Body of pancreas (tissue), 4 donors: ENCODE measurements at regions not wholly inside any gene's neighbourhood (a gene's known extent, or its start where the extent isn't known, plus 50 kb on each side); places are given as distances from the start of the nearest gene placed in this dataset.

Source experiments
- ATAC-seq: fragments of 150-250 bp; one replicate; pipeline ENCODE4 v1.9.1; 2016
- DNase-seq, 4 donors: peaks; one replicate each; pipeline ENCODE4 v3.0.0-alpha.2; 2019
- H3K27ac ChIP-seq, 4 donors: fragments of 200-600 bp; sonication (generic); 1 replicate in 3 of 4; 2 replicates in 1 of 4; pipeline versions ENCODE4 v1.5.1 to v1.6.1; 2016 to 2019; ENCODE audit warnings: mild to moderate bottlenecking in 1 of 4, mixed read lengths in 1 of 4, moderate library complexity in 1 of 4
- H3K27me3 ChIP-seq, 2 donors: fragments of 200-600 bp; sonication (generic); one replicate each; pipeline ENCODE4 v1.6.0; 2016; ENCODE audit warnings: mild to moderate bottlenecking in 1 of 2
- H3K36me3 ChIP-seq, 2 donors: fragments of 200-600 bp; sonication (generic); replicated peaks in 1 of 2; 2 replicates each; pipeline ENCODE4 v1.5.1; 2016; ENCODE audit warnings: low read depth in 2 of 2; ENCODE audit not compliant: insufficient read depth in 1 of 2
- H3K4me1 ChIP-seq: fragments of 200-600 bp; sonication (generic); one replicate; pipeline ENCODE4 v1.6.0; 2016
- H3K4me3 ChIP-seq, 2 donors: fragments of 200-600 bp; sonication (generic); 1 replicate in 1 of 2; 2 replicates in 1 of 2; pipeline ENCODE4 v1.5.1; 2016 to 2019
- H3K9me3 ChIP-seq, 3 donors: fragments of 200-600 bp; sonication (generic); 1 replicate in 2 of 3; 2 replicates in 1 of 3; pipeline ENCODE4 v1.5.1; 2016
- CTCF ChIP-seq, 7 experiments: fragments of 450-650 bp in 4 of 7; fragments of 200-600 bp in 3 of 7; sonication (generic) in 3 of 7; IDR thresholded peaks; one replicate each; pipeline ENCODE4 v1.5.1; 2016 to 2019; ENCODE audit warnings: antibody characterized with exemption in 7 of 7
- POLR2A ChIP-seq, 3 donors: fragments of 450-650 bp; IDR thresholded peaks; one replicate each; pipeline ENCODE4 v1.6.1; 2016; ENCODE audit warnings: antibody characterized with exemption in 3 of 3, mild to moderate bottlenecking in 2 of 3
- WGBS, 2 donors: methylation state at CpG; one replicate each; pipeline ENCODE4 v1.1.5; 2017; 5-methylcytosine and 5-hydroxymethylcytosine counted together
- intact Hi-C: fragments of 100-400 bp; cut with DNase I; formaldehyde crosslinking; loops from one replicate; pipeline ENCODE4 v1.15.1; 2023

- no peak overlapping the region for H3K4me3 ChIP-seq
- H3K27me3 ChIP-seq: no peaks in the 10 kb centered on the region
- WGBS, 2 donors: 88 to 89% methylated on average over 2 of the region's 2 CpGs
- no peaks in the 10 kb centered on the region for H3K9me3 ChIP-seq
- no peak overlapping the region for H3K27ac ChIP-seq
- TF ChIP-seq POLR2A (IDR thresholded peaks at IDR 0.05) (no peak), CTCF (IDR thresholded peaks at IDR 0.05) (no peak)
- DNase-seq: no peak
- intact Hi-C loops: no loop called here
- H3K36me3 ChIP-seq: no peaks in the 10 kb centered on the region
- no peak for ATAC-seq
- no peaks in the 10 kb centered on the region for H3K4me1 ChIP-seq
These were observed 133.1 kb upstream of the RIPOR2 start for GRCh38 chr6:25068866-25069265.

DNA sequence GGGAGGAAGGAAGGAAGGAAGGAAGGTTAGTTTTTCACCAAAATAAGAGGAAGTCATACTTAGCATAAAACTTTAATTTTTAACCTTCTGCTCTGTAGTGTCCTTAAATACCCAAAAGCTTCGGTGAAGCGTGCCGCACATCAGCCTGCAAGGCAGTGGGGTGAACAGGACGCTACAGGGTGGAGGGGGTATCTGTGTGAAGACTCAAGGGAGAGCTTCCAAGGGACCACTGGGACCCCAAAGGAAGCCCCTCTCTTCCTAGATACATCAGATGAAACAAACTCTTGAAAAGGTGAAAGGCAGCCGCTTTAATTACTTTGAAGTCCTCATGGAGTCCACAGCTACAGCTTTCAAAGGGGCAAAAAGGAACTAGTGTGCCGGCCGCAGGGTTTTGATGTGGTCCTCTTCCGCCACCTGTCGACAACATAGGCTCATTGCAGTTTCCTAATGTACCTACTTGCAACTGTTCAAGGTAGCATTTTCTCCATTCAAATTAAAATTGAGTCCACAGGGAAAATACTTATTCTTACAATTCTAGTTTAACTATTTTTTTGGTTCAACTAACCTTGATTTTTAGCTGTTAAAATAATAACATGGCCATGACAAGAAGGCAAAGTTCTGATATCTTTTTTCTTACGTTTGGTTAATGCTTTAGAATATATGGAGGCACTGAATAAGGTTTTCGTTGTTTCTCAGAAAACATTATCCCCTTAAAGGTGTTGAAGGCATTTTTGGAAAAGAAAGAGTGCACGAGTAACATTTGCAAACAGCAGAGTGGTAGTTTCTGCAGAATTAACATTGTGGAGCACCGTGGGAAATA, 135.0 kb upstream of the RIPOR2 start:
- Histone ChIP-seq H3K4me3 (no peak overlapping the region), H3K4me1 (no peaks in the 10 kb centered on the region), H3K27me3 (no peaks in the 10 kb centered on the region), H3K36me3 (no peaks in the 10 kb centered on the region), H3K27ac (no peak overlapping the region), H3K9me3 (no peaks in the 10 kb centered on the region)
- ATAC-seq (peak; percentile 89), DNase-seq (peak; percentile 83 to 89 (median 86))
- intact Hi-C loops: no loop called here
- TF ChIP-seq CTCF (IDR thresholded peaks at IDR 0.05) (peak; percentile 83 to 93 (median 90)), POLR2A (IDR thresholded peaks at IDR 0.05) (no peak)
- WGBS, 2 donors: 36 to 42% methylated on average over 13 of the region's 13 CpGs

DNA sequence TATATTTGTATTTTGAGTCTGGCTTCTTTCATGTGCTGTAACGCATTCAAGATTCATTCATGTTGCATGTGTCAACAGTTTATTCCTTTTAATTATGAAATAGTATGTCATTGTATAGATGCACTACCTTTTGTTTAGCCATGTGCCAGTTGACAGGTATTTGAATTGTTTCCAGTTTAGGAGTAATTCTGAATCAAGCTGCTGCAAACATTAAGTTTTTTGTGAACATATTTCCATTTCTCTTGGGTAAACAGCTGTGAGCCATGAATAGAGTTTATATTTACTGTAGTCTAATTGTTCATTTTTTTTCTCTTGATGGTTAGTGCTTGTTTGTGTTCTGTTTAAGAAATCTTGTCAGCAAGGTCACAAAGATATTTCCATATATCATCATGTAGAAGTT, 142.4 kb upstream of the RIPOR2 start:
- no peaks in the 10 kb centered on the region for H3K4me1 ChIP-seq

GRCh38 chr6:25083784-25084507, 148.2 kb upstream of the RIPOR2 start:
- no peaks in the 10 kb centered on the region for H3K36me3 ChIP-seq
- TF ChIP-seq POLR2A (IDR thresholded peaks at IDR 0.05): no peak
- no peak for TF ChIP-seq CTCF (IDR thresholded peaks at IDR 0.05)
- peaks cover 6% of the 10 kb centered on the region for H3K4me1 ChIP-seq
- intact Hi-C loops: no loop called here
- DNase-seq: no peak
- no peak for ATAC-seq
- no peak overlapping the region for H3K4me3 ChIP-seq
- WGBS, 2 donors: 71 to 73% methylated on average over 15 of the region's 15 CpGs
- H3K27ac ChIP-seq: no peak overlapping the region
- no peaks in the 10 kb centered on the region for H3K9me3 ChIP-seq
- no peaks in the 10 kb centered on the region for H3K27me3 ChIP-seq

More for the DNA sequence above, 142.4 kb upstream of the RIPOR2 start:
- intact Hi-C loops: loop anchor here (5.0 kb wide), 1 partner anchor 221 kb away; no protein-coding TSS in a partner anchor
- 85 to 96% methylated on average over 1 of the region's 1 CpG for WGBS, 2 donors
- Histone ChIP-seq H3K36me3 (no peaks in the 10 kb centered on the region), H3K9me3 (no peaks in the 10 kb centered on the region), H3K27me3 (no peaks in the 10 kb centered on the region), H3K27ac (no peak overlapping the region), H3K4me3 (no peak overlapping the region)
- TF ChIP-seq CTCF (IDR thresholded peaks at IDR 0.05) (no peak), POLR2A (IDR thresholded peaks at IDR 0.05) (no peak)
- DNase-seq: no peak
- ATAC-seq: no peak
